IPS-NIHi11 (cell line): ENCODE measurements at regions not wholly inside any gene's neighbourhood (a gene's known extent, or its start where the extent isn't known, plus 50 kb on each side); places are given as distances from the start of the nearest gene placed in this dataset.

Source experiments
- DNase-seq: peaks from one replicate; pipeline ENCODE4 v3.0.0; 2012; ENCODE audit warnings: mixed read lengths, low spot score

DNA sequence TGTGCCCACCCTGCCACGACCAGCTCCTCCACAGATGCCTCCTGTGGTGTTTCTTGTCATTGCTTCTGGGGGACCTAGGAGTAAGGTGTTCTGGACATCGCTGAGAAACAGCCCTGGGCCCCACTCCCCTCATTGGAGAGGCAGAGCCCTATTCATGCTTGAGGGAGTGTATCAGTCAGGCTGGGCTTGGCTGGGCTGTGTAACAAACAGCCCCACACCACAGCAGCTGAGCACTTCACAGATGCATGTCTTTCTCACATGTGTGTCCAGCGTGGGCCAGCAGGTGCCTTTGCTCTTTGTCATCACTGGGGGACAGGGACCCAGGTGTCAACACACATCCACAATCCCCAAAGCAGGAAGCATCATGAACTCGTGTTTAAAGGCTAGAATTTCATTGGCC is 65.1 kb upstream of the FBRSL1 start:
- no peak for DNase-seq

DNA sequence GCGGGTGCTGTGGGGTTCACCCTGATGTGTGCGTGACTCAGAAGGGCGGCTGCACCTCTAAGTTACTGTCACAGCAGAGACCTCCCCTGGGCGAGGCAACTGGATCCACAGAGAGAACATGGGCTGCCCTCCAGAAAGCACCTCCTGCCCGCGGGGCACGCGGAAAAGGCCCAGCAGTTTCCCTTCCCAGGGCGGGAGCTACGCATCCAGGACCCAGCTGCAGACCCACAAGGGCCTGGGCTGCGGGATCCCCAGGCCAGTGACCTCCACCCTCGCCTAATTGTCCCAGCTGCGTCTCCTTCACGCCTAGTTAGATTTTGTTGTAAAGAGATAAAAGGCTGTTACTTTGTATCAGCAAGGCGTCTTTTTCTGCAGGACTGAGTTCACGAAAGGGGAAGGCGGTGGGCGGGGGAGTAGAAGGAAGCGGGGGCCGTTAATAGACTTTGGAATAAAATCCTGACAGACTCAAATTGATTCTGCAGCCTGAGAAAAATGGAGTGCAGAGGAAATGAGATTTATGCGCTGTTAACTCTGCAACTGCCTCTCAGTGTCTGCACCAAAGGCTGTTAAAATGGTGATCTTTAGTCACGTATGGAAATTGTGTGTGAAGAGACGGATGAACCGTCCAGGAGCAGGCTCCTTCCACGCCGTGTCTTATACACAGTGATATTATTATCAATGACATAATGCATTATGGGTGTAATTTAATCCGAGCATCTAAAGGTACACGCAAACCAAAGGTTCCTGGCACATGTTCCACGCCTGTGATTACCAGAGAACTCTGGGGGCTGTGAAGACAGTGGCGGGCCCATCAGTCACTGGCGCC is 65.9 kb upstream of the FBRSL1 start:
- DNase-seq = no peak

- DNase-seq = no peak
These were observed 66.6 kb upstream of the FBRSL1 start for GRCh38 chr12:132423251-132423819.

DNA sequence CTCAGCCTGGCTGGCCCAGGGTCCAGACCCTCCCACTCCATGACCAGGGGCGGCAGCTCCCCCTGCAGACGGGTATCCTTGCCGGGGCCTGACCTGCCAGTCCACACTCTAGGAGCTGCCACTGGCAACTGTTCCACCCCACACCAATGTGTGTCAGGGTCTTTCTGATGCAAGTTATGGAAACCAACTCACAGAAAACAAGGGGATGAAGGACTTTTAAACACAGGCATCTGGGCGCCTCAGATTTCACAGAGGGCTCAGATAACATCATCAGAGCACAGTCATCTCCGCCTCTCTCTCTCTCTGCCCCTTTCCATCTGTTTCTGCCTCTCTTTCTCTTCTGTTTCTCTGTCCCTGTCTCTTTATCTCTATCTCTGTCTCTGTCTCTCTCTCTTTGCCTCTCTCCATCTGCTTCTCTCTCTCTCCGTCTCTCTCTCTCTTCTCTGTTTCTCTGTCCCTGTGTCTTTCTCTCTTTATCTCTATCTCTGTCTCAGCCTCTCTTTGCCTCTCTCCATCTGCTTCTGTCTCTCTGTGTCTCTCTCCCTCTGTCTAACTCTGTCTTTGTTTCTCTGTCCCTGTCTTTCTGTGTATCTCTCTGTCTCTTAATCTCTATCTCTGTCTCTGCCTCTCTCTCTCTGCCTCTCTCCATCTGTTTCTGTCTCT is 67.4 kb upstream of the FBRSL1 start:
- no peak for DNase-seq

DNA sequence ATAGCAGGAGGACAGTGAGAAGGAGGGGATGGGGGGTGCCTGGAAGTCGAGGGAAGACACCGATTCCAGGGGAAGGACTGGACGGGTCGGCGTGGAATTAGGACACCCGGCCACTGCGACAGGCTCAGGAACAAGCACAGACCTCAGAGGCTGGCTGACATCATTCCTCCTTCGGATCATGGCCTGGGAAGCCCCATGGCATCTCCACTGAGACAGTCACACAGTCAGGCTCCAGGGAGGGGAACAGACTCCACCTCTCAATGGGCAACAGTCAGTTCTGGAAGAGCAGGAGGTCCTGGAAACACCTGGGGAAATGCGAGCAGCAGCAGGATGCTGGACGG is 67.9 kb upstream of the FBRSL1 start:
- no peak for DNase-seq

DNA sequence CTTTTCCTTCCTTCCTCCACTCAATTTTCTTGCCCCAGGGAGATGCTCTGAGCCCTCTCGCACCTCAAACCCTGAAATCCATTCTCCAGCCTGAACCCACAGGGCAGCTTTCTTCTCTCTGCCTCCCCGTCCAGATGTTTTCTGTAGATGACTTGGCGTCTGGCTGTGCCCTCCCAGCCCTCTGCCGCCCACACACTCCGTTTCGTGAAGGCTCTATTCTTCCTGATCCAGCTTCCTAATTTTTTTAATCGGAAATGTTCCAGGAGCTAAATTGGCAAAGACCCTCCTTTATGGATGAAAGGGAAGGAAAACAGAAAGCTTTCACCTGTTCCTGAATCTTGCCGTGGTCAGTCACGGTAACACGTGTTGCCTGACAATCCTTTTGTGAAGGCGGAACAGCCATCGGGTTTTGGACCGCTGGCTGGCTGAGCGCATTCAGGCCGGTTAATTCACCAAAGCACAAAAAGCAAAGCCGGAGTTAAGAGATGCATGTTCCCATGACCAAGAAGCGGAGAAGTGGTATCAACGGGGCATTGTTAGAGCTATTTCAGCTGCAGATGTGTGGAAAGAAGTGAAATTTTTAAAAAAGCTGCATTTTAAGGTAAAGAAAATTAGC is 70.2 kb upstream of the FBRSL1 start:
- DNase-seq = no peak

DNA sequence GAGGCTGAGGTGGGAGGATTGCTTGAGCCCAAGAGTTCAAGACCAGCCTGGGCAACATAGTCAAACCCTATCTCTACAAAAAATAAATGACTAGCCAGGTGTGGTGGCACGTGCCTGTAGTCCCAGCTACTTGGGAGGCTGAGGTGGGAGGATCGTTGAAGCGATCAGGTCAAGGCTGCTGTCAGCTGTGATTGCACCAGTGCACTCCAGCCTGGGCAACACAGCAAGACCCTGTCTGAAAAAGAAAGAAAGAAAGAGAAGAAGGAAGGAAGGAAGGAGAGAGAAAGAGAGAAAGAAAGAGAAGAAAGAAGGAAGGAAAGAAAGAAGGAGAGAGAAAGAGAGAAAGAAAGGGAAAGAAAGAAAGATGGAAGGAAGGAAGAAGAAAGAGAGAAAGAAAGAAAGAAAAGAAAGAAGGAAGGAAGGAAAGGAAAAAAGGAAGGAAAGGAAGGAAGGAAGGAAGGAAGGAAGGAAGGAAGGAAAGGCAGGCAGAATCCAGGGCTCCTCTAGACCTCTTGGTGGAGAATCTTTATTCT is 71.5 kb upstream of the FBRSL1 start:
- DNase-seq = no peak

DNA sequence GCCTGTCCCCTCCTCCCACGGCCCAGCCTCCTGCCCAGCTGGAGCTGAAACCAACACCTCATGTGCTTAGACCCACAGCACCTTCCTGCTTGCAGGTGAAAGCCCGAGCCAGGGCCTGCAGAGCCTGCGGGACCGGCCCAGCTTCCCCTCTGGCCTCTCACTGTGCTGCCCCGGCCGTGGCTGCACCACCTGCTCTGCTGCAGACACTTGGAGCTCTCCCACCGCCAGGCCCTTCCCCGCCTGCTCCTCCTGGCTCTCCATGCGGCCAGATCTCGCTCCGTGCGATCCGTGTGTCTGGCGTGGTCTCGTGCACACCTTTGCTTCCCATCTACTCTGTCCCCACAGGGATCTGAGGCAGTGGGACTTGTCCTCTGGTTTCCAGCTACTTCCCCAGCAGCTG is 72.2 kb upstream of the FBRSL1 start:
- no peak for DNase-seq

DNA sequence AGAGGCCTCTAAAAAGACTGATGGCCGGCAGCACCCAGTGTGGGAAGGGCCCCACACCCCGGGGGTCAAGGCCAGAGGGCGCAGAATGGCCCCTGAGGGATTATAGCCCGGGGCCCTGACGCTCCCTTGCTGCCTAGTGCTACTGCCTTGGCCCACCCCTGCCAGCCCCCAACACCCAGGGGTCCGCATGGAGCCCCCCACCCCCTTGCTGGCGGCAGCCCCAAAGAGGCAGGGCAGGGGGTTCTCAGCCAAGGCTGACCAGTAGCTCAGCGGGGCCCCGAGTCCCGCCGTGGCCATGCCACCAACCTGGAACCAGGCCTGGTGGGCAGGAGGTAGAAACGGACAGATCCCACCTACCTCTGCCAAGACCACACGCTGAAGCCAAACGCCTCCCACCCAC is 73.1 kb upstream of the FBRSL1 start:
- no peak for DNase-seq

- DNase-seq = no peak
These were observed 73.8 kb upstream of the FBRSL1 start for GRCh38 chr12:132416121-132416673.

- no peak for DNase-seq
These were observed 74.4 kb upstream of the FBRSL1 start for GRCh38 chr12:132415327-132416120.

DNA sequence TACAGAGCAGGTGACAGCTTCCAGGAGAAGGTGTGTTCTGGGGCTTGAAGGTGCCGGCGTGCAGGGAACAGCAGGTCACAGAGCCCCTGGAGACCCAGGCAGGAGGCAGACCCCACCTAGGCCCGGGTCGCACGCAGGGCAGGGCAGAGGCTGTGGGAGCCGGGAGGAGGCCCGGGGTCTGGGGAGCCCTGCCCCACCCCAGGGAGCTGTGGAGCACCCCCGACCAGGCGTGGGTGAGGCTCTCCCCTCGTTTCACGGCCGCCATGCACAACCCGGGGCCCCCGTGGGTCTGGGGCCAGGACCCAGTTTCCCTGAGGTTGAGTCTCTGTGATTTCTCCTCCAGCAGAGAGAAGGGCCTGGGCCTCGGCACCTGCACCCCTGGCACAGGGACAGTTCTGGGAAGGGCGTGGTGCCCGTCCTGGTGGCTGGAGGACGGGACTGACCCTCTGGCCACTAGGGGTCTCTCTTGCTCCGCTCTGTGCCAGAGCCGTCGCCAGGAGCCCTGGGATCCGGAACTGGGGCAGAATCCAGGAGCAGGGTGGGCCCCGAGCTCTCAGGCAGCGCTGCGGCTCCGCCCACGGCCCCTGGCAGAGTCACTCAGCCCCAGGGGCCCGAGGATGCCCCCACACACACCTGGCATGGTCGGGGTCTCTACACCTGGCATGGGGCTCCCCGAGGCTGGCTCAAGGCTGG is 75.2 kb upstream of the FBRSL1 start:
- DNase-seq = peak; percentile 97

DNA sequence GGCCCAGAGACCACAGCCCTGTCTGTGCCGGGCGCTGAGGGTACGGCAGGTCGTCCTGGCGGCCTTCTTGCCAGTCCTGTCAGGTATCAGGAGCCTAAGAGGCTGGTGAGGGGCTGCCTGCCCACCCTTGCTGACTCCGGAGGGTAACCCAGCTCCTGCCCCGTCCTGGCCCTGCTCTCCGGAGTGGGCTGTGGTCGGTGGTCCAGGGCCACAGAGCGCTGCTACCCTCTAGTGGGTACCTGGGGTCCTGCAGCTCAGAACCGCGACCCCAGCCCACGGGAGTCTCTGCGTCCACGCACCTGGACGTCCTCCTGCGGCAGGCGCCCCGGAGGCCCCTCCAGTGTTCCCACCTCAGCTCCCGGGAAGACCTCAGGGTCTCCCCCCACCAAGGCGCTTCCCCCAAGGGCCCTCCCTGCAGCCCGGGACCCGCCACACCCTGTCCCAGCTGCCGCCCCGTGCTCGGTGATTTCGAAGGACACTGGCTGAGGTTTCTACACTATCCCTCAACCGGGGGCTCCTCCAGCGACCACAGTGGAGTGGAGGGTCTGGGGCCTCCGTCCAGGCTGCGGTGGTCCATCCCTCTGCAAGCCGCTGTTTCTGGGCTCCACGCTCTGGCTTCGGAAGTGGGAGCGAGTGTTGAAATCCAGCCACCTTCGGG is 75.9 kb upstream of the FBRSL1 start:
- peak; percentile 81 for DNase-seq

DNA sequence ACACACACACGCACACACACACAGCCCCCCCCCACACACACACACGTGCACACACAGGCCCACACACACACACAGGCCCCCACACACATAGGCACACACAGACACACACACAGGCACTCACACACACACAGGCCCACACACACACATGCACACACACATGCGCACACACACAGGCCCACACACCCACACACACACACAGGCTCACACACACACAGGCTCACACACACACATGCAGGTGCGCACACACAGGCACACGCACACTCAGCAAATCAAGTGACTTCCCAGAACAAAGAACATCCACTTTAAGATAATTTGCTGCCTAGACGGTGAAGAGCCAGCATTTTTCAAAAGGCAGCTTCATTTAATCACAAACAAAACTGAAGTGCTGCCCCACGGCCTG is 78.5 kb upstream of the FBRSL1 start:
- DNase-seq = no peak

- DNase-seq = no peak
These were observed 79.1 kb upstream of the FBRSL1 start for GRCh38 chr12:132410849-132411248.

- no peak for DNase-seq
These were observed 79.7 kb upstream of the FBRSL1 start for GRCh38 chr12:132410296-132410625.

DNA sequence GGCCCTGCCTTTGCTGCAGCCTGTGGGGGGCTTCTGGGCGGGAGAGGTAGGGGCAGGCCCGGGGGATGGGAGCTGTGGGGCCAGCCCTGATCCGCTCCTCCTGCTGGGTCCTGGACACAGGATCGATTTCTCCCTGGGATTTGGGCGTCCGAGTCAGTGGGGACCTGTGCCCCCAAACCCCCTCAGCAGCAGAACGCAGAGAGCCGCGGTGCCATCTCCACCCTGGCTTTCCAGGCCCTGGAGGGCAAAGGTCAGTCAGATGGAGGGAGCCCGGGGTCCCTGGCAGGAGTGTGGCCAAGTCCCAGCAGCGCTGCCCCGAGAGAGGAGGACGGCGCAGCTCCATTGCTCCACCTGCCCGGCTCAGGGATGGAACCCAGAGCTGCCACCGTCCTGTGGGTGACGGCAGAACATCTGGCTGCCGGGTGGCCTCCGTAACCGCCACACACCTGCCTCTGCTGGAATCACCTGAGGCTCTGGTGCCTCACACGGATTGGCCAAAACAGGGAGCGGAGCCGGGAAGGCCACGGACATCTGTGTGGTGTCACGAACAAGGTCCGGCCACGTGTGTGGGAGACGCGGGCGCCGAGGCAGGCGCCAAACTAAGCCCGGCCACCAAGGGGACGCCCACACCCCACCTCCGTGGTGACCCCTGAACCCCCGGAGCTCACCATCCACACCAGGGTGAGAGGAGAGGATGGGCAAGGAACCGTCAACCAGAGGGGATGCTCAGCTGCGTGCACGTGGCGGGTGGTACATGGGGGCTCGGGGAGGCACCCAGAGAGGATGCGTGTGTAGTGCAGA is 80.3 kb upstream of the FBRSL1 start:
- no peak for DNase-seq

DNA sequence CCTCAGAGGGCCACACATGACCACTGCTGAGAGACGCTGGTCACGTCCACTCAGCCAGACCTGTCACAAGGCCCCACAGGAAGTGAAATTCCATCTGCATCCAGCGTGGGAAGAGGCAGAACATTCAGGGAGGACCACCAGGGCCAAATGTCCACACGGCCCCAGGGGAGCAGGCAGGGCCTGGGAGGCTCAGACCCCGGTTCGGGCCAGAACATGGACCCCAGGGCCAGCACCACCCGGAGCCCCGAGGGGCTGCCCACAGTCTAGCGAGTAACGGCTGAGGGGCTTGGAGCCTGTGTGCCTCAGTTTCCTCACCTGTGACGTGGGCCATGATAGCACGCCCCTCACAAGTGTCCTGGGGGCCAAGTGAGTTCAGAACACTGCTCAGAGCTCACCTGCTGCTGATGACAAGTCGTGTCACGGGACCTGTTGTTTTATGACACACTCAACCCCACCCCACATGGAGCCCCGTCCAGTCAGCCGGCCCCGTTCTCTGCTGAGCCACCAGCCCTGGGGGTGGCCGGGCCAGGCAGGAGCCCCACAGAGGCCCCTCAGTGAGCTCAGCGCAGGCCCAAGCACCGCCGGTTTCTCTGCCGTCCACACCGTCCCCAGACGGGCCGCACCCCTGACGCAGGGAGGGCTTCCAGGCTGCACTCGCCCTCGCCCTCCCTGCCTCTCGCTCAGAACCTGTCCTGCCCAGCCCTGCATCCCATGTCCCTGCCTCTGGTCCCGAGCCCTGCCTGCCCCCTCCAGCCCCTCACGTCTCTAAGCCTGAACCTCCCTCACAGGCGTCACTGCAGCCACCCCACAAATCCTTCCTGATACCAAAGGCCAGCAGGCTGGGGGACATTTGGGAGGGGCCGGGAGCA is 79.5 kb upstream of the GALNT9 start:
- no peak for DNase-seq

DNA sequence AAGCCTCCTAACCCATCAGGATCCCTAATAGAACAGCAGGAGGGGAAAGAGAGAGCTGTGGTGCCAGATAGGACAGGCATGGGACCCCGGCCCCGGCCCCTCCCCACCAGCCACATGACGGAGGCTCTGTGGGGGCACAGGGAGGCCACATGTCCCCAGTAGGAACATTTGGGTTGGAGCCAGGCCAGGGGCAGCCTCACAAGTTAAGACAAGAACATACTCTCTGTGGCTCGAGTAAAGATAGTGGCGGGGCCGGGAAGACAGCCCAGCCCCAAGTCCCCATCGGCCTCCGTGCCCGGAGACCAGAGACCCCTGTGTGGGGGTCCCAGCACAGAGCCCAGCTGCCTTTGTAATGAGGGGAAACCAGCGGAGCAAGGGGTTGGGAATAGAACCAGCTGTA is 78.6 kb upstream of the GALNT9 start:
- DNase-seq = no peak
